HG03457 (cell line): ENCODE measurements at regions not wholly inside any gene's neighbourhood (a gene's known extent, or its start where the extent isn't known, plus 50 kb on each side); places are given as distances from the start of the nearest gene placed in this dataset.
"Not testable (repeated sequence)": the region's sequence is repeated elsewhere in the genome, so short reads cannot be mapped to it uniquely, and the experiment has no call there.

ENCODE experiments used
- ATAC-seq: cut with Tn5 transposase; IDR thresholded peaks from one replicate; pipeline ENCODE4 v1.9.1; 2021; ENCODE audit warnings: moderate number of reproducible peaks; ENCODE audit not compliant: unreplicated experiment

GRCh38 chr9:27802418-27802817, 229.1 kb upstream of the C9orf72 start:
- ATAC-seq, result no peak

GRCh38 chr9:27808864-27809263, 235.6 kb upstream of the C9orf72 start:
- ATAC-seq, result no peak

- no peak for ATAC-seq
These were observed 244.5 kb upstream of the C9orf72 start for GRCh38 chr9:27817747-27818146.

GRCh38 chr9:27818348-27818747, 245.1 kb upstream of the C9orf72 start:
- ATAC-seq, result no peak

GRCh38 chr9:27828908-27829307, 255.6 kb upstream of the C9orf72 start:
- no peak for ATAC-seq

- ATAC-seq, result no peak
These were observed 256.3 kb upstream of the C9orf72 start for GRCh38 chr9:27829621-27830020.

- ATAC-seq, result not testable (repeated sequence)
These were observed 258.8 kb upstream of the C9orf72 start for GRCh38 chr9:27832108-27832507.

GRCh38 chr9:27835286-27835685, 262.0 kb upstream of the C9orf72 start:
- ATAC-seq, result no peak

- ATAC-seq, result no peak
These were observed 262.5 kb upstream of the C9orf72 start for GRCh38 chr9:27835746-27836145.

GRCh38 chr9:27836661-27837401, 263.6 kb upstream of the C9orf72 start:
- no peak for ATAC-seq

- ATAC-seq, result no peak
These were observed 265.6 kb upstream of the C9orf72 start for GRCh38 chr9:27838876-27839275.

- ATAC-seq, result not testable (repeated sequence)
These were observed 266.5 kb upstream of the C9orf72 start for GRCh38 chr9:27839767-27840166.

- ATAC-seq, result no peak
These were observed 271.5 kb upstream of the C9orf72 start for GRCh38 chr9:27844797-27845196.

- ATAC-seq, result no peak
These were observed 274.1 kb upstream of the C9orf72 start for GRCh38 chr9:27847380-27847779.

- no peak for ATAC-seq
These were observed 274.5 kb upstream of the C9orf72 start for GRCh38 chr9:27847818-27848217.

GRCh38 chr9:27848315-27848714, 275.0 kb upstream of the C9orf72 start:
- no peak for ATAC-seq

- no peak for ATAC-seq
These were observed 278.6 kb upstream of the C9orf72 start for GRCh38 chr9:27851858-27852257.

- no peak for ATAC-seq
These were observed 280.2 kb upstream of the C9orf72 start for GRCh38 chr9:27853529-27853928.

- ATAC-seq, result no peak
These were observed 282.8 kb upstream of the C9orf72 start for GRCh38 chr9:27856054-27856453.

- no peak for ATAC-seq
These were observed 283.5 kb upstream of the C9orf72 start for GRCh38 chr9:27856748-27857147.

GRCh38 chr9:27861887-27862286, 288.6 kb upstream of the C9orf72 start:
- ATAC-seq, result no peak

- no peak for ATAC-seq
These were observed 291.6 kb upstream of the C9orf72 start for GRCh38 chr9:27864644-27865438.
